OCI-LY7 (cell line): ENCODE measurements at regions not wholly inside any gene's neighbourhood (a gene's known extent, or its start where the extent isn't known, plus 50 kb on each side); places are given as distances from the start of the nearest gene placed in this dataset.

Experiments
- BruUV-seq: library from RNA; stranded (reverse); fragments of 400-500 nt; replicated peaks from 2 replicates; lab custom pipeline; 2021; lab: Mats Ljungman, UMichigan
- CTCF ChIA-PET: fragments of 300-600 bp; sonication (Branson Sonifier 250); formaldehyde crosslinking; loops from one replicate; lab custom pipeline; 2022; ENCODE audit warnings: antibody characterized with exemption; ENCODE audit not compliant: unreplicated experiment; lab: Charles Lee
- POLR2A ChIA-PET: fragments of 300-600 bp; sonication (Branson Sonifier 250); formaldehyde crosslinking; loops from one replicate; lab custom pipeline; 2022; ENCODE audit warnings: antibody characterized with exemption; lab: Charles Lee
- DNase-seq: peaks from one replicate; pipeline ENCODE4 v3.0.0-alpha.2; 2015; ENCODE audit warnings: low spot score
- H2AFZ ChIP-seq: fragments of 200-600 bp; sonication (generic), shearing (Covaris generic); 2 replicates; pipeline ENCODE4 v1.6.1; 2014; ENCODE audit warnings: mild to moderate bottlenecking, antibody characterized with exemption, low read length, moderate library complexity
- H3K27ac ChIP-seq: fragments of 200-600 bp; sonication (generic); 2 replicates; pipeline ENCODE4 v1.5.1; 2014; ENCODE audit warnings: mixed run types, low read depth, mild to moderate bottlenecking, moderate library complexity, low read length, inconsistent platforms; ENCODE audit not compliant: poor library complexity, severe bottlenecking
- H3K36me3 ChIP-seq: fragments of 200-600 bp; sonication (generic); 2 replicates; pipeline ENCODE4 v1.6.1; 2014; ENCODE audit warnings: mild to moderate bottlenecking, antibody characterized with exemption, low read length, moderate library complexity, mixed read lengths; ENCODE audit not compliant: insufficient read depth
- H3K4me1 ChIP-seq: fragments of 200-600 bp; sonication (generic); 2 replicates; pipeline ENCODE4 v1.5.1; 2014; ENCODE audit warnings: mild to moderate bottlenecking, low read length; ENCODE audit not compliant: insufficient read depth, poor library complexity, severe bottlenecking
- H3K4me2 ChIP-seq: fragments of 200-600 bp; sonication (generic); 2 replicates; pipeline ENCODE4 v1.6.1; 2014; ENCODE audit warnings: mild to moderate bottlenecking, low read length
- H3K4me3 ChIP-seq: fragments of 200-600 bp; sonication (generic); 2 replicates; pipeline ENCODE4 v1.5.1; 2014; ENCODE audit warnings: mild to moderate bottlenecking, low read depth, low read length; ENCODE audit not compliant: poor library complexity, severe bottlenecking
- H3K79me2 ChIP-seq: fragments of 200-600 bp; sonication (generic); 2 replicates; pipeline ENCODE4 v1.6.1; 2016; ENCODE audit warnings: low read depth, mild to moderate bottlenecking, low read length, moderate library complexity, mixed read lengths; ENCODE audit not compliant: insufficient read depth
- H3K9me2 ChIP-seq: fragments of 200-600 bp; sonication (generic); 2 replicates; pipeline ENCODE4 v1.6.1; 2016; ENCODE audit warnings: mild to moderate bottlenecking, low read length, mixed read lengths; ENCODE audit not compliant: insufficient read depth
- H3K9me3 ChIP-seq: fragments of 200-600 bp; sonication (generic); 2 replicates; pipeline ENCODE4 v1.6.1; 2014; ENCODE audit warnings: mild to moderate bottlenecking, mixed run types, low read length, mixed read lengths
- H4K20me1 ChIP-seq: fragments of 200-600 bp; sonication (generic); 2 replicates; pipeline ENCODE4 v1.6.1; 2014; ENCODE audit warnings: mild to moderate bottlenecking, antibody characterized with exemption, low read length, moderate library complexity, mixed read lengths; ENCODE audit not compliant: insufficient read depth
- EZH2phosphoT487 ChIP-seq: fragments of 200-600 bp; sonication (generic); IDR thresholded peaks from 2 replicates; pipeline ENCODE4 v1.6.1; 2018; ENCODE audit warnings: low read depth, borderline replicate concordance, mild to moderate bottlenecking, mixed run types, antibody characterized with exemption, low read length, moderate library complexity, mixed read lengths
- intact Hi-C: fragments of 100-400 bp; cut with micrococcal nuclease; formaldehyde crosslinking; loops from one replicate; pipeline ENCODE4 v1.10.0; 2022; ENCODE audit not compliant: unreplicated experiment
- TF ChIP-seq, protein P1 (sequence below): fragments of 200-600 bp; sonication (generic); conservative IDR thresholded peaks from 2 replicates; pipeline ENCODE4 v1.5.1; 2014; ENCODE audit warnings: mild to moderate bottlenecking, antibody characterized with exemption, low read length, moderate library complexity, mixed read lengths

DNA sequence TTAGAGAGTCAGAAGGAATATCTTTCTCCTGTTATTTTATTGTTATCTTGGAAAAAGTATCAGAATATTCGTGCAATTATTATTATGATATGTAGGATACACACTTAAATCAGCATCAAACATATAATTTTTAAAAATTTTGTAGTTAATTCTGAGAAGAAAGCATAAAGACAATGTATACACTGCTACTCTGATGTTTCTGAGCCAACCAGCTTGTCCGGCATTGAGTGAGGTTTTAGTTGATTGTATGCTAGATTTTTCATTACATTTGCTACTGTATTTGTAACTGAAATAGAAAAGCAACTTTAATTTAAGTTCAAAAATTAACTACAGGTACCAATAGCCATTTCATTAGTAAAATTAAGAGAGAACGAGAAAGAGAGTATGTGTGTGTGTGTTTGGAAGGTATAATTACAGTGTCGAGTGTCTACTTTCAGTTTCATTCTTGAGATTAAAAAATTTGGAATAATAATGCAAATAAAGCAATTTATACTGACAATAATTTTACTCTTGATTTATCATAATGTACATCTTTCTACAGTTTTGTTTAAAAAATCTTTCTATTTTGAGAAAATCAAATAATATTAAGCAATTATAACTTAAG, 160.4 kb upstream of the CDH12 start:
- intact Hi-C loops, result no loop called here
- BruUV-seq, result no TSS peak
- Histone ChIP-seq H4K20me1 (no peaks in the 10 kb centered on the region), H3K4me2 (peak overlapping the region; percentile 47; the same call in 1 of the 2 replicates), H3K9me2 (no peaks in the 10 kb centered on the region), H3K4me1 (no peaks in the 10 kb centered on the region), H3K9me3 (no peaks in the 10 kb centered on the region), H3K27ac (no peak overlapping the region), H3K79me2 (no peaks in the 10 kb centered on the region), H3K36me3 (no peaks in the 10 kb centered on the region), H2AFZ (peak overlapping the region; percentile 61; the same call in 1 of the 2 replicates), H3K4me3 (peak overlapping the region; percentile 45)
- ChIA-PET CTCF (no interaction called here), POLR2A (no interaction called here)
- TF ChIP-seq, protein P1, sequence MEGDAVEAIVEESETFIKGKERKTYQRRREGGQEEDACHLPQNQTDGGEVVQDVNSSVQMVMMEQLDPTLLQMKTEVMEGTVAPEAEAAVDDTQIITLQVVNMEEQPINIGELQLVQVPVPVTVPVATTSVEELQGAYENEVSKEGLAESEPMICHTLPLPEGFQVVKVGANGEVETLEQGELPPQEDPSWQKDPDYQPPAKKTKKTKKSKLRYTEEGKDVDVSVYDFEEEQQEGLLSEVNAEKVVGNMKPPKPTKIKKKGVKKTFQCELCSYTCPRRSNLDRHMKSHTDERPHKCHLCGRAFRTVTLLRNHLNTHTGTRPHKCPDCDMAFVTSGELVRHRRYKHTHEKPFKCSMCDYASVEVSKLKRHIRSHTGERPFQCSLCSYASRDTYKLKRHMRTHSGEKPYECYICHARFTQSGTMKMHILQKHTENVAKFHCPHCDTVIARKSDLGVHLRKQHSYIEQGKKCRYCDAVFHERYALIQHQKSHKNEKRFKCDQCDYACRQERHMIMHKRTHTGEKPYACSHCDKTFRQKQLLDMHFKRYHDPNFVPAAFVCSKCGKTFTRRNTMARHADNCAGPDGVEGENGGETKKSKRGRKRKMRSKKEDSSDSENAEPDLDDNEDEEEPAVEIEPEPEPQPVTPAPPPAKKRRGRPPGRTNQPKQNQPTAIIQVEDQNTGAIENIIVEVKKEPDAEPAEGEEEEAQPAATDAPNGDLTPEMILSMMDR, result no peak
- TF ChIP-seq EZH2phosphoT487, result no peak
- no peak for DNase-seq

DNA sequence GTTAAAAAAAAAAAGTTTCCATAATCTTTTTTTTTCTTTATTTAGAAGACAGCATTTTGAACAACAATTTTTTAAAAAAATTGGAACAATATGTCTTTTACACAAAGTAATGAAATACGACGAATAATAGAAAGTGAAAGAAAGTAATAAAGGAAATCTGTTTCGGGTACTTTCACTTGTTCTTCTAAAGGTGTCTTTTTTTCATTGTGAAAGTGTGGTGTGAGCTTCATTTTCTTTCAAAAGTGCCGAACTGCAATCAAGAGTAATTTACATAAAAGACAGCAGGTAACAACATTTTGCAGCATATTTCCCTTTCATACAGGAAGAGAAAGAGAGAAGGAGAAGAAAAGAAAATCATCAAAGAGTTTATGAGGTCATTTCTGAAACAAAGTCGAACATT, 159.7 kb upstream of the CDH12 start:
- H3K4me1 ChIP-seq, result no peaks in the 10 kb centered on the region
- ChIA-PET CTCF (no interaction called here), POLR2A (interaction anchor here (0.6 kb wide), 1 partner anchor 173 kb away, joined by 4 read pairs; no protein-coding TSS in a partner anchor)
- no peaks in the 10 kb centered on the region for H3K9me2 ChIP-seq
- no peaks in the 10 kb centered on the region for H4K20me1 ChIP-seq
- BruUV-seq, result no TSS peak
- H3K27ac ChIP-seq, result no peak overlapping the region
- H3K4me2 ChIP-seq, result peak overlapping the region; percentile 47; the same call in 1 of the 2 replicates
- DNase-seq, result no peak
- TF ChIP-seq, protein P1, result no peak
- no peaks in the 10 kb centered on the region for H3K79me2 ChIP-seq
- H3K9me3 ChIP-seq, result no peaks in the 10 kb centered on the region
- H2AFZ ChIP-seq, result peak overlapping the region; percentile 61; the same call in 1 of the 2 replicates
- no peaks in the 10 kb centered on the region for H3K36me3 ChIP-seq
- intact Hi-C loops, result no loop called here
- peak overlapping the region; percentile 45 for H3K4me3 ChIP-seq

DNA sequence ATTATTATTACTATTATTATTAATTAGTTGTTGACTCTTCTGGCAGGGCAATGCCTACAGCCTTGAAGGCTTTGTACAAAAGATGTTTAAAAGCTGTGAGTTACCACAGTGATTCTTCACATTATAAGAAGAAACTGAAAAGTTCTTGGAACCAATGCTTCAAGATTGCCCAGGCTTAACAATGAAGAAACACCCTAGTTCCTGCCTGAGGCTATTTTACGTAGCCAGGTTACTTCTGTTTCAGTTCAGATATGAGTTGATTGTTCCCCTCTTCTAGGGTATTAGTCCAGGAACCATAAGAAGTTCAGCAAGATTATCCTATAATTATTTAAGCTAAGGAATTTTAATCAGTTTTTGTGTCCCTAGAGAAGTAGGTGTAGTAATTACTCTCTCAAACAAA, 154.6 kb upstream of the CDH12 start:
- Histone ChIP-seq H3K9me3 (no peaks in the 10 kb centered on the region), H3K4me1 (no peaks in the 10 kb centered on the region), H3K79me2 (no peaks in the 10 kb centered on the region), H4K20me1 (no peaks in the 10 kb centered on the region), H3K9me2 (no peaks in the 10 kb centered on the region), H3K27ac (no peak overlapping the region), H3K4me2 (no peak overlapping the region), H3K4me3 (no peak overlapping the region), H3K36me3 (no peaks in the 10 kb centered on the region), H2AFZ (no peak overlapping the region)
- TF ChIP-seq, protein P1, result no peak
- TF ChIP-seq EZH2phosphoT487, result no peak
- ChIA-PET POLR2A (interaction anchor here (0.6 kb wide), 1 partner anchor 801 kb away, joined by 3 read pairs; no protein-coding TSS in a partner anchor), CTCF (no interaction called here)
- BruUV-seq, result no TSS peak
- no peak for DNase-seq
- intact Hi-C loops, result no loop called here
